ENCODE measurements at regions not wholly inside any gene's neighbourhood (a gene's known extent, or its start where the extent isn't known, plus 50 kb on each side); places are given as distances from the start of the nearest gene placed in this dataset.
A peak's percentile ranks its signal among the peaks of the same experiment; 100 is the strongest.

- DNase-seq (ENCODE audit: low spot score), result no peak
- no peak for ATAC-seq
- intact Hi-C loops (cut with DNase I), result no loop called here
Observed at GRCh38 chr12:13386323-13387039, 190.0 kb downstream of the EMP1 start.

- intact Hi-C loops (cut with DNase I), result no loop called here
- no peak for ATAC-seq
Observed at GRCh38 chr12:13383379-13383778, 186.9 kb downstream of the EMP1 start.

GRCh38 chr12:13380297-13380696 lies 183.8 kb downstream of the EMP1 start:
- no peak for DNase-seq (ENCODE audit: low spot score)

More at GRCh38 chr12:13383379-13383778, 186.9 kb downstream of the EMP1 start:
- DNase-seq (ENCODE audit: low spot score), result no peak

GRCh38 chr12:13379531-13380188 lies 183.1 kb downstream of the EMP1 start:
- intact Hi-C loops (cut with DNase I), result no loop called here
- ATAC-seq (no peak), DNase-seq (ENCODE audit: low spot score) (no peak)

More at GRCh38 chr12:13380297-13380696, 183.8 kb downstream of the EMP1 start:
- intact Hi-C loops (cut with DNase I), result no loop called here
- no peak for ATAC-seq

GRCh38 chr12:13377698-13378097 lies 181.2 kb downstream of the EMP1 start:
- intact Hi-C loops (cut with DNase I), result no loop called here
- ATAC-seq (no peak), DNase-seq (ENCODE audit: low spot score) (no peak)

- ATAC-seq, result no peak
- intact Hi-C loops (cut with DNase I), result no loop called here
- no peak for DNase-seq (ENCODE audit: low spot score)
Observed at GRCh38 chr12:13376610-13377373, 180.3 kb downstream of the EMP1 start.

GRCh38 chr12:13375583-13376345 lies 179.2 kb downstream of the EMP1 start:
- intact Hi-C loops (cut with DNase I), result no loop called here
- no peak for ATAC-seq
- no peak for DNase-seq (ENCODE audit: low spot score)

GRCh38 chr12:13374793-13375192 lies 178.3 kb downstream of the EMP1 start:
- DNase-seq (ENCODE audit: low spot score), result no peak
- ATAC-seq, result no peak
- intact Hi-C loops (cut with DNase I), result no loop called here

GRCh38 chr12:13373803-13374202 lies 177.3 kb downstream of the EMP1 start:
- intact Hi-C loops (cut with DNase I), result no loop called here
- DNase-seq (ENCODE audit: low spot score), result no peak

GRCh38 chr12:13373131-13373530 lies 176.6 kb downstream of the EMP1 start:
- ATAC-seq (no peak), DNase-seq (ENCODE audit: low spot score) (no peak)
- intact Hi-C loops (cut with DNase I), result no loop called here

More at GRCh38 chr12:13373803-13374202, 177.3 kb downstream of the EMP1 start:
- no peak for ATAC-seq

- intact Hi-C loops (cut with DNase I), result no loop called here
- ATAC-seq (no peak), DNase-seq (ENCODE audit: low spot score) (no peak)
Observed at GRCh38 chr12:13372386-13372785, 175.9 kb downstream of the EMP1 start.

GRCh38 chr12:13371797-13372196 lies 175.3 kb downstream of the EMP1 start:
- DNase-seq (ENCODE audit: low spot score) (no peak), ATAC-seq (no peak)
- intact Hi-C loops (cut with DNase I), result no loop called here

GRCh38 chr12:13371367-13371766 lies 174.8 kb downstream of the EMP1 start:
- no peak for ATAC-seq
- intact Hi-C loops (cut with DNase I), result no loop called here
- DNase-seq (ENCODE audit: low spot score), result no peak

GRCh38 chr12:13369474-13370056 lies 173.0 kb downstream of the EMP1 start:
- DNase-seq (ENCODE audit: low spot score) (no peak), ATAC-seq (no peak)
- intact Hi-C loops (cut with DNase I), result no loop called here

GRCh38 chr12:13368971-13369370 lies 172.4 kb downstream of the EMP1 start:
- intact Hi-C loops (cut with DNase I), result no loop called here
- ATAC-seq (no peak), DNase-seq (ENCODE audit: low spot score) (no peak)

- DNase-seq (ENCODE audit: low spot score) (no peak), ATAC-seq (no peak)
- intact Hi-C loops (cut with DNase I), result no loop called here
Observed at GRCh38 chr12:13368431-13368830, 171.9 kb downstream of the EMP1 start.

GRCh38 chr12:13367973-13368372 lies 171.4 kb downstream of the EMP1 start:
- intact Hi-C loops (cut with DNase I), result no loop called here
- DNase-seq (ENCODE audit: low spot score) (no peak), ATAC-seq (no peak)

- intact Hi-C loops (cut with DNase I), result no loop called here
- no peak for DNase-seq (ENCODE audit: low spot score)
- peak; percentile 28 for ATAC-seq
Observed at GRCh38 chr12:13365748-13366366, 169.3 kb downstream of the EMP1 start.
